Activated T-helper 1 cell treated with anti-CD3 and anti-CD28 coated beads, Interleukin-12 subunit alpha, Interleukin-12 subunit beta, Interleukin-2, Interleukin-4 antibody, amounts not matched to agents 30 ng/mL and 10 ng/mL and 1 ng/mL, durations not matched to agents 14 hours and 24 hours and 36 hours (primary cell): ENCODE measurements at regions not wholly inside any gene's neighbourhood (a gene's known extent, or its start where the extent isn't known, plus 50 kb on each side); places are given as distances from the start of the nearest gene placed in this dataset.

Experiments used
- DNase-seq: peaks from one replicate; pipeline ENCODE4 v3.0.0; 2021; ENCODE audit warnings: low spot score
- H3K27ac Mint-ChIP-seq: one replicate; pipeline ENCODE4 v1.8.0; 2021; ENCODE audit warnings: mild to moderate bottlenecking, mixed read lengths
- H3K27me3 Mint-ChIP-seq: one replicate; pipeline ENCODE4 v1.8.0; 2022; ENCODE audit warnings: mild to moderate bottlenecking, moderate library complexity, mixed read lengths; ENCODE audit not compliant: insufficient read depth
- H3K36me3 Mint-ChIP-seq: one replicate; pipeline ENCODE4 v1.8.0; 2021; ENCODE audit warnings: low read depth, mixed read lengths
- H3K4me1 Mint-ChIP-seq: one replicate; pipeline ENCODE4 v1.8.0; 2021; ENCODE audit warnings: low read depth, mixed read lengths
- H3K4me3 Mint-ChIP-seq: one replicate; pipeline ENCODE4 v1.8.0; 2021; ENCODE audit warnings: mild to moderate bottlenecking, moderate library complexity, mixed read lengths
- H3K9me3 Mint-ChIP-seq: one replicate; pipeline ENCODE4 v1.8.0; 2021; ENCODE audit warnings: mixed read lengths
- intact Hi-C: fragments of 100-400 bp; cut with micrococcal nuclease; formaldehyde crosslinking; loops from one replicate; pipeline ENCODE4 v1.15.1; 2024

DNA sequence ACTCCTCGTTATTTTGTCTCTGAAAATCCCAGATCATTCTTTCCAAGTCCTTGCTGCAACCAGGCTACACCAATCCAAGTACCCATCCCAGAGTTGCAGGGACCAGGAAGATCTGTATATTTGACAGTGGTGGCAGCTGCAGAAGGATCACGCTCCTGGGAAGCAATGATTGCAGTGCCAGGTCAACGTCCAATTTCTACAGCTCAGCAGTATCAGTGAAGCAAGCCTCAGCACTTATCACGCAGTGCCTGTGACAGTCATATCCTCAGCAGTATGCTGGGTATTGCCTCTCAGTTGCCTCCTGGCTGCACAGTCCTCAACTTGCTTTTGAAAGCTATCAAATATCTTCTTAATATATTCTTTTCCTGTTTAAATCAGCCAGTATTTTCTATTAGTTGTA, 66.7 kb downstream of the BARHL2 start:
- Mint-ChIP-seq H3K9me3 (no peaks in the 10 kb centered on the region), H3K27ac (no peak overlapping the region), H3K4me3 (no peak overlapping the region), H3K4me1 (no peaks in the 10 kb centered on the region), H3K27me3 (peaks cover 2% of the 10 kb centered on the region), H3K36me3 (no peaks in the 10 kb centered on the region)
- intact Hi-C loops: no loop called here
- no peak for DNase-seq

DNA sequence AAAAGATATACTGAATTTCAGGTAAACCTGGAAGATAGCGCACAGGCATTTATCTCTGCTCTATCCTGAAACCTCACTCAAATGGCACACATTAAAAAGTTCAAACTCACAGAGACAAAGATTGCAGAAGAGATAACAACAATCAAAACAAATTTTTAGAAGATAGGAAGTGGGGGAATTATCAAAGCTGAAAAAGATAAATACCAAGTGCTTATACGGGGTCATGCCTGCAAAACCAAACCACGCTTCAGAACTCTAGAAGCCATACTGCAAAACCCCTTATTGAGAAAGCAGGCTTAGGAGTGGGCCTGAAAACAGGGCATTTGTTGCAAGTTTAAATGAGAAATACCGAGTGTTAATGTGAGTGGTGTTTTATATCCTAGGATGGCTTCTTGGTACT, 76.8 kb downstream of the BARHL2 start:
- no peak overlapping the region for H3K27ac Mint-ChIP-seq
- H3K4me3 Mint-ChIP-seq: no peak overlapping the region
- peaks cover 4% of the 10 kb centered on the region for H3K27me3 Mint-ChIP-seq
- intact Hi-C loops: no loop called here
- no peak for DNase-seq
- no peaks in the 10 kb centered on the region for H3K9me3 Mint-ChIP-seq
- no peaks in the 10 kb centered on the region for H3K36me3 Mint-ChIP-seq
- no peaks in the 10 kb centered on the region for H3K4me1 Mint-ChIP-seq

DNA sequence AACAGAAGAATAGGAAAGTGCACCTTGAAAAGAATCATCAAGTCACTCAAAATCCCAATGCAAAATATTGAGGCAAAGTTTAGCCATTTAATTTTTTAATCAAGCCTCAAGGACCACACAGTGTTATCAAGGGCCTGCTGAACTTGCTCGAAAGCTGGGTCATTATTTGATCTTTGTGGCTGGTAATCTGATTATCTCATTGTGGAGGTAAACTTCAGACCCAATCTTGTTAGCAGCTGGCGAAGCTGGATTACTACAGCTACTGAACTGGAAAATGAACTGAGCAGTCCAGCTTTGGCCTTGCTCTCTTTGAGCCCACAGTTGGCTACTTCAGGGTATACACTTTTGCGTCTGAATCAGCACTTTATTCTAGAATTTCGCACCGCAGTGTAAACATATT, 94.4 kb downstream of the BARHL2 start:
- H3K27me3 Mint-ChIP-seq: no peaks in the 10 kb centered on the region
- intact Hi-C loops: no loop called here
- DNase-seq: no peak
- H3K27ac Mint-ChIP-seq: no peak overlapping the region
- no peaks in the 10 kb centered on the region for H3K36me3 Mint-ChIP-seq
- no peak overlapping the region for H3K4me3 Mint-ChIP-seq
- H3K4me1 Mint-ChIP-seq: no peaks in the 10 kb centered on the region
- H3K9me3 Mint-ChIP-seq: peaks cover 3% of the 10 kb centered on the region

DNA sequence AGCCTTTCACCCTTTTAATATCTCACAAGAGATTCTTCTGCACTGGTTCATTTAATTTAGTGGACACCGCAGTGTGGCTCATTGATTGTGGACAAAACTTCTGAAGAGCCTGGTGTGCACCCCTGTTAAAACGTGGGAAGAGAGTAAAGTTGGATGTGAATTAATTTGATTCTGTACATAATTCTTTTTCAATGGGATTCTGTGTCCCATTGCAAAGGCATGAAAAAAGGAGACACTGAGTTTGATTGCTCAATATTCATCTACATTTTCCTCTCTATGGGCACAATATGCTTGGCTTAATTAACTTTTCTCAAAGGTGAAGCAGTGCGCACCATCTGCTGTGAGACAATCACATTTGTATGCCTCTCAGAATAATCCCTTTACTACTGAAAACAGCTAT, 95.1 kb downstream of the BARHL2 start:
- Mint-ChIP-seq H3K36me3 (no peaks in the 10 kb centered on the region), H3K9me3 (peaks cover 3% of the 10 kb centered on the region), H3K27ac (no peak overlapping the region), H3K4me3 (no peak overlapping the region), H3K4me1 (no peaks in the 10 kb centered on the region), H3K27me3 (no peaks in the 10 kb centered on the region)
- intact Hi-C loops: no loop called here
- no peak for DNase-seq

DNA sequence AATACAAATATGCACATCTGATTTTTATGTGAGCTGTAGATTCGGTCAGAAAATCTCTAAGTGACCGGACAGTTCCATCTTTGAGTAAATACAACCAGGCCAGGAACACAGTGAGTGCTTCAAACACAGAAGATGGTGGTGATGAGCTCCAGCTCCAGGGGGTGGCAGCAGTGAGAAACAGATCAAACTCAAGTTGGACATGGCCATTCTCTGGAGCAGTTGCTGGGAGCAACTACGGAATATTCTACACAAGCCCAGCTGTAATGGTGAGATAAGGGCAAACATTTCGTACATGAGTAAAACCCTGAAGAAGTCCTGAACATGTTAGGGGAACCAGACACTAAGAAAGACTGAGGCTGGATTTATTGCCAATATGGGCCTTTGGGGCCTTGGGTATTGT, 100.7 kb downstream of the BARHL2 start:
- intact Hi-C loops: no loop called here
- no peak for DNase-seq
- H3K9me3 Mint-ChIP-seq: peaks cover 3% of the 10 kb centered on the region
- no peaks in the 10 kb centered on the region for H3K4me1 Mint-ChIP-seq
- H3K36me3 Mint-ChIP-seq: no peaks in the 10 kb centered on the region
- H3K4me3 Mint-ChIP-seq: no peak overlapping the region
- no peaks in the 10 kb centered on the region for H3K27me3 Mint-ChIP-seq
- H3K27ac Mint-ChIP-seq: no peak overlapping the region

DNA sequence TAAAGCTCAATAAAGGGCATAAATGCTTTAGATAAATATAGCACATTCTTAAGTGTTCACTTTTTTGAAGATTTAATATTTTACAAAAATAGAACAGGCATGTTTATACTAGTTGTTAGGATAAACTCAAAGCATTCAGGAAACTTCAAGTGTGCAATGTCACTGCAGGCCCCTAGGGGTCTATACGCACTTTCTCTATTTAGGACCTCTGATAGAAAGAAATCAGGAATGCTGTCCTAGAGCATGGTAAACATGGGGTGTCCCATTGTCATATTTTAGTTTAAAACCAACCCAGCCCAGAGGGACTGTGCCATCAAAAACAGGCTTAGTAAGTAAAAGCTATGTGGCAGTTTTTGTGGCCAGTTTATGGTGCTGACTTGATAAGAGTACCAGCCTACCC, 102.2 kb downstream of the BARHL2 start:
- Mint-ChIP-seq H3K27ac (no peak overlapping the region), H3K36me3 (no peaks in the 10 kb centered on the region), H3K4me3 (no peak overlapping the region), H3K4me1 (no peaks in the 10 kb centered on the region), H3K27me3 (no peaks in the 10 kb centered on the region), H3K9me3 (peaks cover 3% of the 10 kb centered on the region)
- intact Hi-C loops: no loop called here
- no peak for DNase-seq

DNA sequence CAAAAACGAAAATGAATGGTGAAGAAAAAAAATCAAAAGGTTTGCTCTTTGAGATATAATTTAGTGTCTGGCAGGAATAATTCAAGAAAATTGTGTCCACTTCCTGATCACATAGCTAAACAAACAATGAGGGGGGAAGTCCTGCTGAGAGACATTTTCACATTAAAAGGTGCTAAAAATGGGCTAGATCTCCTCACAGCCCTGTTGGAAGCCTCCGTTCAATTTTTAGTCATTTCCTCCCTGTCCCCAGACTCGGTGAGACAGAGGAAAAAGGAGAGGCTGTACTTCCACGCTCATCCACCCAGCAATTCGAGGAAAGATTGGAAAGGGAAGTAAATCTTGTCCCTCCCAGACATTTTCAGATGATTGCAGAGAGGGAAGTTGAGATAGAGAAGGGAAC, 103.7 kb downstream of the BARHL2 start:
- DNase-seq: no peak
- no peaks in the 10 kb centered on the region for H3K4me1 Mint-ChIP-seq
- H3K4me3 Mint-ChIP-seq: no peak overlapping the region
- H3K9me3 Mint-ChIP-seq: no peaks in the 10 kb centered on the region
- H3K27ac Mint-ChIP-seq: no peak overlapping the region
- intact Hi-C loops: no loop called here
- H3K36me3 Mint-ChIP-seq: no peaks in the 10 kb centered on the region
- H3K27me3 Mint-ChIP-seq: no peaks in the 10 kb centered on the region

DNA sequence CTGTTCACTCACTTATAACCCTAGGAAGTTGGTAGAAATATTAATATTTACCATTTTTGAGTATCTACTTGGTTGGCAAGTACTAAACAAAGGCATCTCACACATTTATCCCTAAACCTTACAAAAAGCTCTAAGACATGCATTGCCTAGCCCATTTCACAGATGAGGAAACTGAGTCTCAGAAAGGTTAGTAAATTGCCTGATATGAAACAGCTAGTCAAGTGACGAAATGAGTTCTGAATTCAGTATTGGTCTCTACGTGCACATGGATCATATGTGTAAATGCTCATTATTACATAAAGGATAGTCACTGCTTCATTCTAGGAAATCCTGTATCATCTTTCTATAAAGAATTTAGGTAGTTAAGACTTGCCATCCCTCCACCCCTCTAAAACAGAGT, 105.1 kb downstream of the BARHL2 start:
- intact Hi-C loops: no loop called here
- H3K36me3 Mint-ChIP-seq: no peaks in the 10 kb centered on the region
- H3K4me1 Mint-ChIP-seq: no peaks in the 10 kb centered on the region
- no peak overlapping the region for H3K4me3 Mint-ChIP-seq
- no peaks in the 10 kb centered on the region for H3K27me3 Mint-ChIP-seq
- no peak overlapping the region for H3K27ac Mint-ChIP-seq
- no peak for DNase-seq
- H3K9me3 Mint-ChIP-seq: no peaks in the 10 kb centered on the region

DNA sequence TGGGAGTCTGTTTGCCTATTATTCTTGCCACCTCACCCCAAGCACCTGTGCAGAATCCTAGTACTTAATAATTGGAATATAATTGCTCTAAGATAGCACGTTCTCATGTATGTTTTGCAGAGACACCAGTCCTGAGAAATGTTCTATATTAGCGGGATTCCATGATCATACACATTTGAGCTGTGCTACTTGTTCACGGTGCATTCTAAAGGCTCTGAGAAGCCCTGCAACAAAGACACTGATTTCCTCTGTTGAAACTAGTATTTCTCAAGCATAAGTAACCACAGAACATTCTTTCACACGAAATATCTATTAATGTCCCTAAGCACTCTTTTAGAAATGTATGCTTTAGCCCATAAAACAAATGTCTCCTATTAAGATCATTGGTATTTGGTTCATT, 109.4 kb downstream of the BARHL2 start:
- Mint-ChIP-seq H3K36me3 (no peaks in the 10 kb centered on the region), H3K4me1 (no peaks in the 10 kb centered on the region), H3K27ac (no peak overlapping the region), H3K9me3 (no peaks in the 10 kb centered on the region), H3K27me3 (no peaks in the 10 kb centered on the region), H3K4me3 (no peak overlapping the region)
- intact Hi-C loops: no loop called here
- no peak for DNase-seq

DNA sequence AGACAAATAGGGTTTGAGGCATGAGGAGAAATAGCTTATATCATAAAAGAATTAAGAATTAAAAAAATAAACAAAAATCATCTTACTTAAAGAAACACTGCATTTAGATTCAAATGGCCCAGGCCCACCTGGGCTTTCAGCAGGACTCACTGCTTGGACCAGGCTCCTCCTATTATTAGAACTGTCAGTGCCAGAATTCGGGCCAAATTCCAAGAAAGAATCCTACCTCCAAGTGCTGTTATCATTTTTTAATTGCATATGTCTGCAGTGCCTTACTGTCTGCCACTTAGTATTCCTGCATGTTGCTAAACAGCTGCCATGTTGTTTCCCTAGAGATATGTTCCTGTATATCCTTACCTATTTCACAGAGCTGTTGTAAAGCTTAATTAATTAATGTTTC, 112.0 kb downstream of the BARHL2 start:
- H3K27ac Mint-ChIP-seq: no peak overlapping the region
- no peak overlapping the region for H3K4me3 Mint-ChIP-seq
- H3K9me3 Mint-ChIP-seq: no peaks in the 10 kb centered on the region
- no peaks in the 10 kb centered on the region for H3K4me1 Mint-ChIP-seq
- no peaks in the 10 kb centered on the region for H3K27me3 Mint-ChIP-seq
- intact Hi-C loops: no loop called here
- H3K36me3 Mint-ChIP-seq: no peaks in the 10 kb centered on the region
- no peak for DNase-seq

DNA sequence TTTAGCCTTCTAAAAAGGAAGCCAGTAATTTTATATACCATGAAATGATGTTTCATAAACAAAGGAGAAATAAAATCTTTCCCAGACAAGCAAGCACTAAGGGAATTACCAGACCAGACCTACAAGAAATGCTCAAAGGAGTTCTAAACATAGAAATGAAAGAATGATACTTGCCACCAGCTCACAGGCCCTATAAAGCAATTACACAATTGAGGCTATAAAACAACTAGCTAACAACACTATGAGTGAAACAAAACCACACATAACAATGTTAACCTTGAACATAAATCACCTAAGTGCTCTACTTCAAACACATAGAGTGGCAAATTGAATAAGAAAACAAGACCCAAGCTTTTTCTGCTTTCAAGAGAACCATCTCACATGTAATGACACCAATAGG, 123.8 kb downstream of the BARHL2 start:
- no peaks in the 10 kb centered on the region for H3K4me1 Mint-ChIP-seq
- H3K9me3 Mint-ChIP-seq: peaks cover 3% of the 10 kb centered on the region
- no peak overlapping the region for H3K27ac Mint-ChIP-seq
- intact Hi-C loops: no loop called here
- no peaks in the 10 kb centered on the region for H3K27me3 Mint-ChIP-seq
- no peaks in the 10 kb centered on the region for H3K36me3 Mint-ChIP-seq
- no peak for DNase-seq
- no peak overlapping the region for H3K4me3 Mint-ChIP-seq

DNA sequence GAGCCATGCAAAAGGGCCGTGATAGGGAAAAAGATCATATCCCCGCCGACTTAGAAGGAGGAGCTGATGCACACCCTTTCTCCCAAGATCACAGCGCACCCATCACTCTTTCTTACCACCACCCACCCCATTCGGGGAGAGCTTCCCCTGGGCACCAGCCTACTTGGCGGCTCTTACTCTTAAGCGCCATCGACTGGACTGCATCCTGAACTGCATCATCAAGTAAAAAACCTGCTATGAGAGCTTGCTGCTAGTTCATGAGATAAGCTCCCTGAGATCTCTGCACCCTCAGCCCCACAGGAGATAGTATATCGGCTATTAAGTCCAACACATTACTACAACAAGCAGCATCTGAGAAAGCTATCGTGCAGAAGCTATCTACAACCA, 125.1 kb downstream of the BARHL2 start:
- Mint-ChIP-seq H3K4me1 (no peaks in the 10 kb centered on the region), H3K9me3 (no peaks in the 10 kb centered on the region), H3K36me3 (no peaks in the 10 kb centered on the region), H3K27me3 (no peaks in the 10 kb centered on the region), H3K27ac (no peak overlapping the region), H3K4me3 (no peak overlapping the region)
- DNase-seq: no peak
- intact Hi-C loops: no loop called here

DNA sequence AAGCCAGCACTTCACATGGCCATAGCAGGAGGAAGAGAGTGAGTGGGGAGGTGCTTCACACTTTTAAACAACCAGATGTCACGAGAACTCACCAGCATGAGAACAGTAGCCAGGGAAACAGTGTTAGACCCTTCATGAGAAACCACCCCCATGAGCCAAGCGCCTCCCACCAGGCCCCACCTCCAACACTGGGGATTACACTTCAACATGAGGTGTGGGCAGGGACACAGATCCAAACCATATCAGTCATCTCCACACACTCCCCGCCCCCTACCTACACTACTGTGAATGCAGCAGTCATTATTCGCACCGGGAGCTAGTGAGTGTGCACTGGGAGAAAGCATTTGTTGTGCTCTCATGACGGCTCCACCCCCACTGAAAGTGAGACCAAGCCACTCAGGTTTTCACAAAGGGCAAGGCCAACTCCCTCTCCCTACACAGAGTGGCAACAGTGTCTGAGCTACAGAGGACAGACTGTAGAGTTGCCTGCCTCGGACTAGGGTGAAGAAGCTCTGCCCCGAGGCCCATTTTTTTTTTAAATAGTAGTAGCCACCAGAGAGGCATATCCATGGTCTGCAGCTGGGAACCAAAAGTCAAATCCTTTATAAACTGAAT, 125.6 kb downstream of the BARHL2 start:
- no peaks in the 10 kb centered on the region for H3K36me3 Mint-ChIP-seq

DNA sequence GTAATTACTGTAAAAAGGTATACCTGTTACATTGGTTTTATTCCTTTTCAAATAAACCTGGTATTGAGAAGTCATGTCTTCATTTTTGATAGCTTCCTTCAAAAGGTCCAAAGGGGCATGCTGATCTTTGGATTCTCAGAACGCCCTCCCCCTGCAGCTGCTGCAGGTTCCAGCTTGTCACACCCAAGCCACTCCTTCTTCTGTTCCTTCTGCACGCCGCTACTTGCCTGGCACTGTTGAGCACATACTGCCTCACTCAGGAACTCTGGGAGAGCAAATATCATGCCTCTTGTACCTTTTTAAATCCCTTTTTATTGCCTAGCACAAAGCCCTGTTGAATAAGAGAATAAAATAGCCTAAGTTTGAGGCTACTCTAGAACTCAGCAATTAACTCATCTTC, 136.9 kb downstream of the BARHL2 start:
- H3K4me3 Mint-ChIP-seq: no peak overlapping the region
- H3K36me3 Mint-ChIP-seq: no peaks in the 10 kb centered on the region
- peaks cover 5% of the 10 kb centered on the region for H3K27me3 Mint-ChIP-seq
- DNase-seq: no peak
- H3K27ac Mint-ChIP-seq: no peak overlapping the region
- intact Hi-C loops: no loop called here
- H3K4me1 Mint-ChIP-seq: no peaks in the 10 kb centered on the region
- H3K9me3 Mint-ChIP-seq: no peaks in the 10 kb centered on the region

More for the DNA sequence above, 125.6 kb downstream of the BARHL2 start:
- intact Hi-C loops: no loop called here
- no peak for DNase-seq
- no peak overlapping the region for H3K4me3 Mint-ChIP-seq
- no peak overlapping the region for H3K27ac Mint-ChIP-seq
- no peaks in the 10 kb centered on the region for H3K4me1 Mint-ChIP-seq
- H3K9me3 Mint-ChIP-seq: no peaks in the 10 kb centered on the region
- H3K27me3 Mint-ChIP-seq: no peaks in the 10 kb centered on the region
